GM12892 (cell line): ENCODE measurements at regions not wholly inside any gene's neighbourhood (a gene's known extent, or its start where the extent isn't known, plus 50 kb on each side); places are given as distances from the start of the nearest gene placed in this dataset.

Experiments
- POLR2A ChIP-seq: IDR thresholded peaks from 2 replicates; pipeline ENCODE4 v1.6.1; 2011; ENCODE audit warnings: low read depth, low read length, control low read depth
- POLR2AphosphoS5 ChIP-seq: IDR thresholded peaks from 2 replicates; pipeline ENCODE4 v1.6.1; 2011; ENCODE audit warnings: low read depth, low read length, control low read depth
- TAF1 ChIP-seq: IDR thresholded peaks from 2 replicates; pipeline ENCODE4 v1.6.1; 2011; ENCODE audit warnings: low read depth, mild to moderate bottlenecking, control low read depth, low read length, borderline replicate concordance

GRCh38 chr12:62190689-62191490, 69.3 kb upstream of the USP15 start:
- TF ChIP-seq POLR2A (no peak), POLR2AphosphoS5 (no peak), TAF1 (no peak)
